Lower leg skin (tissue), 3 donors: ENCODE measurements at regions not wholly inside any gene's neighbourhood (a gene's known extent, or its start where the extent isn't known, plus 50 kb on each side); places are given as distances from the start of the nearest gene placed in this dataset.

ENCODE experiments used
- POLR2A ChIP-seq, 2 donors: fragments of 450-650 bp; IDR thresholded peaks; one replicate each; pipeline ENCODE4 v1.6.1; 2016 to 2017; ENCODE audit warnings: antibody characterized with exemption in 2 of 2, mild to moderate bottlenecking in 1 of 2, moderate library complexity in 1 of 2
- TF ChIP-seq, protein P1 (sequence below), 3 donors: fragments of 450-650 bp; IDR thresholded peaks; one replicate each; pipeline ENCODE4 v1.5.1; 2016; ENCODE audit warnings: antibody characterized with exemption in 3 of 3, mild to moderate bottlenecking in 3 of 3, moderate library complexity in 2 of 3

DNA sequence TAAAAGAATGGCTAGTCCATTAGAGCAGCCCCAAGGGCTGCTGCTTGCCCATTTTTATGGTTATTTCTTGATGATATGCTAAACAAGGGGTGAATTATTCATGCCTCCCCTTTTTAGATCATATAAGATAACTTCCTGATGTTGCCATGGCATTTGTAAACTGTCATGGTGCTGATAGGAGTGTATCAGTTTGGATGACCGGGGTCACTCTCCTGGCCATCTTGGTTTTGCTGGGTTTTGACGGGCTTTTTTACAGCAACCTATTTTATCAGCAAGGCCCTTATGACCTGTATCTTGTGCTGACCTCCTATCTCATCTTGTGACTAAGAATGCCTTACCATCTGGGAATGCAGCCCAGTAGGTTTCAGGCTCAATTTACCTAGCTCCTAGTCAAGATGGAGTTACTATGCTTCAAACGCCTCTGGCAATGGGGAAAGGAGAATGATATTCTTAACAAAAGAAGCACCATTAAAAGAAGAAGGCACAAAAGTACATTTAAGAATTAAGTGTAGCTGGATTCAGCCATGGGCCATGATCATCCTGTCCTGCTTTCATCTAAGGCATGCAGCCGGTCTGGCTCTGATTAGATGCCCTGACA, 1156.0 kb downstream of the PCDH9 start:
- TF ChIP-seq, protein P1, sequence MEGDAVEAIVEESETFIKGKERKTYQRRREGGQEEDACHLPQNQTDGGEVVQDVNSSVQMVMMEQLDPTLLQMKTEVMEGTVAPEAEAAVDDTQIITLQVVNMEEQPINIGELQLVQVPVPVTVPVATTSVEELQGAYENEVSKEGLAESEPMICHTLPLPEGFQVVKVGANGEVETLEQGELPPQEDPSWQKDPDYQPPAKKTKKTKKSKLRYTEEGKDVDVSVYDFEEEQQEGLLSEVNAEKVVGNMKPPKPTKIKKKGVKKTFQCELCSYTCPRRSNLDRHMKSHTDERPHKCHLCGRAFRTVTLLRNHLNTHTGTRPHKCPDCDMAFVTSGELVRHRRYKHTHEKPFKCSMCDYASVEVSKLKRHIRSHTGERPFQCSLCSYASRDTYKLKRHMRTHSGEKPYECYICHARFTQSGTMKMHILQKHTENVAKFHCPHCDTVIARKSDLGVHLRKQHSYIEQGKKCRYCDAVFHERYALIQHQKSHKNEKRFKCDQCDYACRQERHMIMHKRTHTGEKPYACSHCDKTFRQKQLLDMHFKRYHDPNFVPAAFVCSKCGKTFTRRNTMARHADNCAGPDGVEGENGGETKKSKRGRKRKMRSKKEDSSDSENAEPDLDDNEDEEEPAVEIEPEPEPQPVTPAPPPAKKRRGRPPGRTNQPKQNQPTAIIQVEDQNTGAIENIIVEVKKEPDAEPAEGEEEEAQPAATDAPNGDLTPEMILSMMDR (IDR thresholded peaks at IDR 0.05), result no peak
- no peak for TF ChIP-seq POLR2A (IDR thresholded peaks at IDR 0.05)
